ENCODE measurements at regions not wholly inside any gene's neighbourhood (a gene's known extent, or its start where the extent isn't known, plus 50 kb on each side); places are given as distances from the start of the nearest gene placed in this dataset.
A peak's percentile ranks its signal among the peaks of the same experiment; 100 is the strongest.
"Not testable (repeated sequence)": the region's sequence is repeated elsewhere in the genome, so short reads cannot be mapped to it uniquely, and the experiment has no call there.

- peak; percentile 29; the same call in 1 of the 2 replicates for TF ChIP-seq MAX (IDR thresholded peaks at IDR 0.05; ENCODE audit: low read depth, low read length)
- no peak for TF ChIP-seq CTCF (IDR thresholded peaks at IDR 0.05; ENCODE audit: low read depth, low read length)
- TF ChIP-seq POLR2A (IDR thresholded peaks at IDR 0.05; ENCODE audit: extremely low read depth, insufficient read length) = peak; percentile 67
- no peak; the same call in 1 of the 2 replicates for TF ChIP-seq MYC (IDR thresholded peaks at IDR 0.05; ENCODE audit: low read depth, low read length)
- DNase-seq (ENCODE audit: low read depth) = peak; percentile 92
- H3K4me3 ChIP-seq (ENCODE audit: low read depth, low read length) = peak overlapping the region; percentile 76
Measured at GRCh38 chr6:26233649-26234420, 131.2 kb upstream of the BTN3A2 start.

GRCh38 chr6:26234421-26235301 is 130.3 kb upstream of the BTN3A2 start:
- TF ChIP-seq MYC (IDR thresholded peaks at IDR 0.05; ENCODE audit: low read depth, low read length) = peak; percentile 87
- TF ChIP-seq CTCF (IDR thresholded peaks at IDR 0.05; ENCODE audit: low read depth, low read length) = no peak
- TF ChIP-seq POLR2A (IDR thresholded peaks at IDR 0.05; ENCODE audit: extremely low read depth, insufficient read length) = peak; percentile 99
- TF ChIP-seq MAX (IDR thresholded peaks at IDR 0.05; ENCODE audit: low read depth, low read length) = peak; percentile 74
- peak overlapping the region; percentile 76 for H3K4me3 ChIP-seq (ENCODE audit: low read depth, low read length)
- peak; percentile 94 for DNase-seq (ENCODE audit: low read depth)

- TF ChIP-seq MAX (IDR thresholded peaks at IDR 0.05; ENCODE audit: low read depth, low read length) = no peak
- TF ChIP-seq CTCF (IDR thresholded peaks at IDR 0.05; ENCODE audit: low read depth, low read length) = no peak
- TF ChIP-seq MYC (IDR thresholded peaks at IDR 0.05; ENCODE audit: low read depth, low read length) = no peak
- TF ChIP-seq POLR2A (IDR thresholded peaks at IDR 0.05; ENCODE audit: extremely low read depth, insufficient read length) = no peak
- H3K4me3 ChIP-seq (ENCODE audit: low read depth, low read length) = peak overlapping the region; percentile 76
- peak; percentile 48 for DNase-seq (ENCODE audit: low read depth)
Measured at GRCh38 chr6:26235302-26235670, 129.7 kb upstream of the BTN3A2 start.

GRCh38 chr6:26239415-26239814 is 125.6 kb upstream of the BTN3A2 start:
- not testable (repeated sequence) for H3K4me3 ChIP-seq (ENCODE audit: low read depth, low read length); DNase-seq (ENCODE audit: low read depth)

- TF ChIP-seq MAX (IDR thresholded peaks at IDR 0.05; ENCODE audit: low read depth, low read length) (no peak), POLR2A (IDR thresholded peaks at IDR 0.05; ENCODE audit: extremely low read depth, insufficient read length) (peak; percentile 59)
- DNase-seq (ENCODE audit: low read depth) = peak; percentile 94
- peak overlapping the region; percentile 48 for H3K4me3 ChIP-seq (ENCODE audit: low read depth, low read length)
Measured at GRCh38 chr6:26240157-26241032, 124.6 kb upstream of the BTN3A2 start.

GRCh38 chr6:26241033-26241895 is 123.7 kb upstream of the BTN3A2 start:
- DNase-seq (ENCODE audit: low read depth) = peak; percentile 82
- TF ChIP-seq CTCF (IDR thresholded peaks at IDR 0.05; ENCODE audit: low read depth, low read length) (no peak), MAX (IDR thresholded peaks at IDR 0.05; ENCODE audit: low read depth, low read length) (no peak), MYC (IDR thresholded peaks at IDR 0.05; ENCODE audit: low read depth, low read length) (no peak), POLR2A (IDR thresholded peaks at IDR 0.05; ENCODE audit: extremely low read depth, insufficient read length) (no peak)
- peak overlapping the region; percentile 48 for H3K4me3 ChIP-seq (ENCODE audit: low read depth, low read length)
